Pancreas (tissue), 10 donors: ENCODE measurements at regions not wholly inside any gene's neighbourhood (a gene's known extent, or its start where the extent isn't known, plus 50 kb on each side); places are given as distances from the start of the nearest gene placed in this dataset.

ENCODE experiments used
- ATAC-seq, 4 donors: fragments of 200-7000 bp; cut with Tn5 transposase; one replicate each; pipeline versions ENCODE4 v1.8.0 to v1.9.1; 2020; ENCODE audit warnings: mild to moderate bottlenecking in 4 of 4, moderate library complexity in 4 of 4
- DNase-seq, 6 donors: peaks; one replicate each; pipeline ENCODE4 v3.0.0-alpha.2; 2020
- FAIRE-seq: peaks from 2 replicates; lab custom pipeline; 2012; peaks lifted over from hg19 to GRCh38; lab: Jason Lieb, UNC
- H3K27ac ChIP-seq, 4 donors: fragments of 200-600 bp; sonication (generic); 1 replicate in 3 of 4; 2 replicates in 1 of 4; pipeline versions ENCODE4 v1.5.0 to v1.8.0; 2020
- H3K27me3 ChIP-seq, 4 donors: fragments of 200-600 bp; one replicate each; pipeline ENCODE4 v1.8.0; 2021
- H3K36me3 ChIP-seq, 3 donors: fragments of 200-600 bp; sonication (generic) in 1 of 3; one replicate each; pipeline versions ENCODE4 v1.5.0 to v1.8.0; 2020 to 2021
- H3K4me1 ChIP-seq, 3 donors: fragments of 200-600 bp; one replicate each; pipeline ENCODE4 v1.8.0; 2021
- H3K4me3 ChIP-seq, 4 donors: fragments of 200-600 bp; sonication (generic) in 2 of 4; one replicate each; pipeline versions ENCODE4 v1.5.0 to v1.8.0; 2020 to 2021
- H3K9me3 ChIP-seq, 4 donors: fragments of 200-600 bp; one replicate each; pipeline ENCODE4 v1.8.0; 2021
- CTCF ChIP-seq, 4 donors: fragments of 200-600 bp; sonication (generic) in 3 of 4; IDR thresholded peaks; one replicate each; pipeline versions ENCODE4 v1.5.0 to v1.8.0; 2021; ENCODE audit warnings: antibody characterized with exemption in 4 of 4
- WGBS, 2 donors: extraction: QIAGEN DNeasy Blood & Tissue Kit; methylation state at CpG; one replicate each; pipeline ENCODE4 v1.1.7; 2013; 5-methylcytosine and 5-hydroxymethylcytosine counted together
- intact Hi-C, 3 donors: fragments of 100-400 bp; cut with DNase I; formaldehyde crosslinking; loops; one replicate each; pipeline versions ENCODE4 v1.11.1 to v1.14.2; 2022
- donor health status: healthy with polysubstance abuse.
- donor health status: DM: no; HTN: no; CAD: no; lungs with moderate emphysema.
- donor health status: DM: no; HTN: no; CAD: no.
- donor health status: control.
- donor health status: control.
- donor health status: Bipolar disorder and iron deficiency.
- donor health status: DM: yes; HTN: yes; CAD: no.
- donor health status: DM: no; HTN: no; CAD: no.
- donor health status: DM: no; HTN: no; CAD: no.
- donor health status: DM: yes; HTN: yes; CAD: no.

GRCh38 chr2:11920993-11921583 lies 174.7 kb downstream of the LPIN1 start:
- H3K36me3 ChIP-seq, result no peaks in the 10 kb centered on the region
- no peak overlapping the region for H3K27ac ChIP-seq
- FAIRE-seq (no peak), DNase-seq (no peak), ATAC-seq (no peak)
- H3K27me3 ChIP-seq, result no peaks in the 10 kb centered on the region
- TF ChIP-seq CTCF (IDR thresholded peaks at IDR 0.05), result no peak
- 77 to 79% methylated on average over 6 of the region's 6 CpGs for WGBS, 2 donors
- H3K9me3 ChIP-seq, result no peaks in the 10 kb centered on the region
- H3K4me3 ChIP-seq, result no peak overlapping the region
- no peaks in the 10 kb centered on the region for H3K4me1 ChIP-seq
- intact Hi-C loops, result no loop called here

- Histone ChIP-seq H3K9me3 (no peaks in the 10 kb centered on the region), H3K27ac (no peak overlapping the region), H3K27me3 (no peaks in the 10 kb centered on the region), H3K36me3 (no peaks in the 10 kb centered on the region), H3K4me1 (no peaks in the 10 kb centered on the region), H3K4me3 (no peak overlapping the region)
- no peak for TF ChIP-seq CTCF (IDR thresholded peaks at IDR 0.05)
- intact Hi-C loops, result no loop called here
- FAIRE-seq (no peak), DNase-seq (no peak), ATAC-seq (no peak)
- WGBS, 2 donors, result 83 to 95% methylated on average over 4 of the region's 4 CpGs
Observed at GRCh38 chr2:11922294-11922693, 175.9 kb downstream of the LPIN1 start.

- TF ChIP-seq CTCF (IDR thresholded peaks at IDR 0.05), result no peak
- Histone ChIP-seq H3K27ac (no peak overlapping the region), H3K36me3 (no peaks in the 10 kb centered on the region), H3K9me3 (no peaks in the 10 kb centered on the region), H3K4me1 (no peaks in the 10 kb centered on the region), H3K4me3 (no peak overlapping the region), H3K27me3 (no peaks in the 10 kb centered on the region)
- ATAC-seq (no peak), FAIRE-seq (no peak), DNase-seq (no peak)
- intact Hi-C loops, result no loop called here
- WGBS, 2 donors, result 60% methylated on average over 5 of the region's 5 CpGs
Observed at GRCh38 chr2:11923935-11924334, 177.5 kb downstream of the LPIN1 start.

- no peak overlapping the region for H3K27ac ChIP-seq
- ATAC-seq, result peak; percentile 51 to 70 (median 62)
Observed at GRCh38 chr2:11925295-11926066, 179.0 kb downstream of the LPIN1 start.

More at GRCh38 chr2:11925295-11926066, 179.0 kb downstream of the LPIN1 start:
- Histone ChIP-seq H3K4me1 (no peaks in the 10 kb centered on the region), H3K9me3 (no peaks in the 10 kb centered on the region), H3K4me3 (no peak overlapping the region), H3K36me3 (no peaks in the 10 kb centered on the region), H3K27me3 (no peaks in the 10 kb centered on the region)
- 56 to 62% methylated on average over 11 of the region's 11 CpGs for WGBS, 2 donors
- FAIRE-seq, result no peak
- intact Hi-C loops, result no loop called here
- no peak for DNase-seq
- TF ChIP-seq CTCF (IDR thresholded peaks at IDR 0.05), result no peak
